ENCODE measurements at regions not wholly inside any gene's neighbourhood (a gene's known extent, or its start where the extent isn't known, plus 50 kb on each side); places are given as distances from the start of the nearest gene placed in this dataset.
A peak's percentile ranks its signal among the peaks of the same experiment; 100 is the strongest.

DNA sequence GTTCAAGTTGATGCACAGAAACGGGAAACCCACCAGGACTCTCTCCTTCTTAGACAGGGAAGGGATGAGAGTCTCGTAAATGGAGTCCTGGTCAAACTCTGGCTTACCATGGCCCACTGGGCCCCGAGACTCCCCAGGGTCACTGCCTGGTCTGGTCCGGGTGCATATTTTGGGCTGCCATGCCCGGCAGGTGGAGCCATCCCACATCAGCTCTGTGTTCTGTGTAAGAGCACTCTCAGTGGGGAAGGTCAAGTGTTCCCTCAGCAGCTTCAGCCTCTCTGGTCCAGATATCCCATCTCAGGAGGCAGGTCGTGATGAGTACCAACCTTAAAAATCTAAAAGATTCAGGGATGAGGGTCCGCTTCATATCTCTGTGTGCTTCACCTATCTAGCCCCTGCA, 138.8 kb downstream of the EDN3 start:
- Histone ChIP-seq H4K91ac (replicated peaks; ENCODE audit: insufficient read length, low read length) (no peak overlapping the region), H3K4me3 (ENCODE audit: extremely low read depth in 1 of 4, insufficient read depth in 2 of 4, low read depth in 3 of 4, low read length in 4 of 4) (no peak overlapping the region), H2BK5ac (ENCODE audit: low read depth, low read length) (no peak overlapping the region), H2AFZ (ENCODE audit: low read length) (no peak overlapping the region), H3K36me3 (ENCODE audit: control insufficient read depth in 2 of 4, insufficient read depth in 4 of 4, low read length in 3 of 4) (no peaks in the 10 kb centered on the region), H3K27me3 (replicated peaks in 1 of 4; ENCODE audit: control insufficient read depth in 3 of 4, extremely low read depth in 1 of 4, insufficient read depth in 3 of 4, low read length in 3 of 4) (no peaks in the 10 kb centered on the region; a peak in 1 of 7 replicates), H3K4ac (replicated peaks; ENCODE audit: insufficient read length, low read depth, low read length) (no peak overlapping the region), H3K9ac (replicated peaks in 1 of 4; ENCODE audit: extremely low read depth in 1 of 4, low read depth in 3 of 4, low read length in 3 of 4) (no peak overlapping the region), H3K9me3 (ENCODE audit: insufficient read depth in 2 of 2, low read depth in 1 of 2, low read length in 1 of 2) (no peaks in the 10 kb centered on the region), H3K27ac (ENCODE audit: low read depth, low read length) (no peak overlapping the region), H3K79me2 (ENCODE audit: control insufficient read depth in 1 of 2, insufficient read depth in 2 of 2, low read length in 2 of 2) (no peaks in the 10 kb centered on the region), H3K14ac (ENCODE audit: insufficient read length) (no peak overlapping the region), H4K8ac (ENCODE audit: extremely low read depth, insufficient read depth, low read length) (no peak overlapping the region), H2BK20ac (ENCODE audit: low read length) (no peak overlapping the region), H3K23me2 (ENCODE audit: low read depth, low read length) (no peaks in the 10 kb centered on the region; the same call in 1 of the 2 replicates), H4K5ac (ENCODE audit: insufficient read length, low read depth, low read length) (no peak overlapping the region), H3K56ac (replicated peaks; ENCODE audit: insufficient read length, low read depth, low read length) (no peak overlapping the region), H2BK120ac (replicated peaks; ENCODE audit: low read depth, low read length) (no peak overlapping the region), H2BK15ac (ENCODE audit: low read length) (no peak overlapping the region), H2AK5ac (ENCODE audit: low read depth, low read length) (no peak overlapping the region), H4K20me1 (replicated peaks in 1 of 2; ENCODE audit: control insufficient read depth in 1 of 2, insufficient read depth in 2 of 2, low read length in 2 of 2) (no peaks in the 10 kb centered on the region), H3K4me2 (ENCODE audit: insufficient read depth in 1 of 2, low read depth in 2 of 2, low read length in 2 of 2) (no peak overlapping the region), H3K23ac (ENCODE audit: insufficient read length) (no peak overlapping the region), H2BK12ac (ENCODE audit: low read depth, low read length) (no peak overlapping the region), H3K18ac (ENCODE audit: extremely low read depth, low read length) (no peak overlapping the region), H3K4me1 (replicated peaks in 1 of 4; ENCODE audit: control insufficient read depth in 3 of 4, insufficient read depth in 4 of 4, low read length in 3 of 4) (peaks cover 0 to 3% (median 0%) of the 10 kb centered on the region in 4 experiments; a peak in 2 of 7 replicates), H3K79me1 (ENCODE audit: low read depth, low read length) (no peaks in the 10 kb centered on the region)
- TF ChIP-seq BRCA1 (IDR thresholded peaks at IDR 0.05; ENCODE audit: low read depth, low read length) (no peak), HDAC2 (IDR thresholded peaks at IDR 0.05; ENCODE audit: borderline replicate concordance in 1 of 2, low read depth in 2 of 2, low read length in 2 of 2) (no peak), SUZ12 (IDR thresholded peaks at IDR 0.05; ENCODE audit: low read length) (no peak), RAD21 (IDR thresholded peaks at IDR 0.05 in 1 of 2, conservative IDR thresholded peaks at IDR 0.05 in 1 of 2; ENCODE audit: low read depth in 2 of 2, low read length in 2 of 2) (peak in 1 of 2 experiments; percentile 29; a peak in 1 of 4 replicates), SP2 (IDR thresholded peaks at IDR 0.05; ENCODE audit: low read length) (no peak), JUND (IDR thresholded peaks at IDR 0.05; ENCODE audit: low read length) (no peak)
- TF ChIP-seq, protein P1, sequence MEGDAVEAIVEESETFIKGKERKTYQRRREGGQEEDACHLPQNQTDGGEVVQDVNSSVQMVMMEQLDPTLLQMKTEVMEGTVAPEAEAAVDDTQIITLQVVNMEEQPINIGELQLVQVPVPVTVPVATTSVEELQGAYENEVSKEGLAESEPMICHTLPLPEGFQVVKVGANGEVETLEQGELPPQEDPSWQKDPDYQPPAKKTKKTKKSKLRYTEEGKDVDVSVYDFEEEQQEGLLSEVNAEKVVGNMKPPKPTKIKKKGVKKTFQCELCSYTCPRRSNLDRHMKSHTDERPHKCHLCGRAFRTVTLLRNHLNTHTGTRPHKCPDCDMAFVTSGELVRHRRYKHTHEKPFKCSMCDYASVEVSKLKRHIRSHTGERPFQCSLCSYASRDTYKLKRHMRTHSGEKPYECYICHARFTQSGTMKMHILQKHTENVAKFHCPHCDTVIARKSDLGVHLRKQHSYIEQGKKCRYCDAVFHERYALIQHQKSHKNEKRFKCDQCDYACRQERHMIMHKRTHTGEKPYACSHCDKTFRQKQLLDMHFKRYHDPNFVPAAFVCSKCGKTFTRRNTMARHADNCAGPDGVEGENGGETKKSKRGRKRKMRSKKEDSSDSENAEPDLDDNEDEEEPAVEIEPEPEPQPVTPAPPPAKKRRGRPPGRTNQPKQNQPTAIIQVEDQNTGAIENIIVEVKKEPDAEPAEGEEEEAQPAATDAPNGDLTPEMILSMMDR (IDR thresholded peaks at IDR 0.05; ENCODE audit: control extremely low read depth in 1 of 3, insufficient read depth in 1 of 3, low read depth in 1 of 3, low read length in 3 of 3), result peak; percentile 9 to 30 (median 22); a peak in 3 of 4 replicates
- TF ChIP-seq, protein P2, sequence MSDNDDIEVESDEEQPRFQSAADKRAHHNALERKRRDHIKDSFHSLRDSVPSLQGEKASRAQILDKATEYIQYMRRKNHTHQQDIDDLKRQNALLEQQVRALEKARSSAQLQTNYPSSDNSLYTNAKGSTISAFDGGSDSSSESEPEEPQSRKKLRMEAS (IDR thresholded peaks at IDR 0.05), result no peak
- TF ChIP-seq, protein P3, sequence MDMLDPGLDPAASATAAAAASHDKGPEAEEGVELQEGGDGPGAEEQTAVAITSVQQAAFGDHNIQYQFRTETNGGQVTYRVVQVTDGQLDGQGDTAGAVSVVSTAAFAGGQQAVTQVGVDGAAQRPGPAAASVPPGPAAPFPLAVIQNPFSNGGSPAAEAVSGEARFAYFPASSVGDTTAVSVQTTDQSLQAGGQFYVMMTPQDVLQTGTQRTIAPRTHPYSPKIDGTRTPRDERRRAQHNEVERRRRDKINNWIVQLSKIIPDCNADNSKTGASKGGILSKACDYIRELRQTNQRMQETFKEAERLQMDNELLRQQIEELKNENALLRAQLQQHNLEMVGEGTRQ (IDR thresholded peaks at IDR 0.05; ENCODE audit: low read length), result no peak
- ChIA-PET POLR2A (ENCODE audit: partially characterized antibody) (no interaction called here), CTCF (ENCODE audit: partially characterized antibody) (interaction anchor here (0.9 to 5.4 kb wide), 5 partner anchors 10 to 216 kb away, joined by 3 to 20 read pairs (median 4); no protein-coding TSS in a partner anchor)
- 96% methylated on average over 7 of the region's 7 CpGs; no CpG with 5 or more reads in 1 of the 2 experiments for WGBS, 2 experiments (ENCODE audit: extremely low coverage in 1 of 2, insufficient coverage in 1 of 2, insufficient read length in 1 of 2, insufficient replicate concordance in 2 of 2, low coverage in 1 of 2, low lambda C conversion rate in 2 of 2, missing lambda C conversion rate in 1 of 2)
- FAIRE-seq, result no peak
- no peak for DNase-seq (ENCODE audit: low read depth in 1 of 2, low spot score in 2 of 2)
